ENCODE measurements at regions not wholly inside any gene's neighbourhood (a gene's known extent, or its start where the extent isn't known, plus 50 kb on each side); places are given as distances from the start of the nearest gene placed in this dataset.

DNA sequence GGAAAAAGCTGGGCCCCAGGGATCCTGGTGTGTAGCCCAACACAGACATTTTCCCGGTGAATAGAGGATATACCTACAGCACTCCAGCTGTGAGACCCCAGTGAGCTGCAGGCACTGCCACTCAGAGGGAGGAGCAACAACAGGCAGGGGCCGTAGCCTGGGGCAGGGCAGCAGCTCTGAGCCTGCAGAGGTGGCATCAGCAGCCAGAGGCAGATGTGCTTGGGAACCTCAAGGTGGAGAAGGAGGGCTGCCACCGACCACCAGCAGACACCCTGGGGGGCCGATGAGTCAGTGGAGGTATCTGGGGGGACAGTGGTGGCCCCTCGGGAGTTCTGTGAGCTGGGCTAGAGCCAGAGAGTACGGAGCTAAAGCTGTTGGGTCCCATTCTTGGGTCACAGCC is 110.2 kb upstream of the GDF10 start:
- no peak for DNase-seq (ENCODE audit: low read depth)
- H3K4me3 ChIP-seq (ENCODE audit: low read depth, low read length): no peak overlapping the region

GRCh38 chr10:47190301-47190700 is 109.7 kb upstream of the GDF10 start:
- TF ChIP-seq, protein P1, sequence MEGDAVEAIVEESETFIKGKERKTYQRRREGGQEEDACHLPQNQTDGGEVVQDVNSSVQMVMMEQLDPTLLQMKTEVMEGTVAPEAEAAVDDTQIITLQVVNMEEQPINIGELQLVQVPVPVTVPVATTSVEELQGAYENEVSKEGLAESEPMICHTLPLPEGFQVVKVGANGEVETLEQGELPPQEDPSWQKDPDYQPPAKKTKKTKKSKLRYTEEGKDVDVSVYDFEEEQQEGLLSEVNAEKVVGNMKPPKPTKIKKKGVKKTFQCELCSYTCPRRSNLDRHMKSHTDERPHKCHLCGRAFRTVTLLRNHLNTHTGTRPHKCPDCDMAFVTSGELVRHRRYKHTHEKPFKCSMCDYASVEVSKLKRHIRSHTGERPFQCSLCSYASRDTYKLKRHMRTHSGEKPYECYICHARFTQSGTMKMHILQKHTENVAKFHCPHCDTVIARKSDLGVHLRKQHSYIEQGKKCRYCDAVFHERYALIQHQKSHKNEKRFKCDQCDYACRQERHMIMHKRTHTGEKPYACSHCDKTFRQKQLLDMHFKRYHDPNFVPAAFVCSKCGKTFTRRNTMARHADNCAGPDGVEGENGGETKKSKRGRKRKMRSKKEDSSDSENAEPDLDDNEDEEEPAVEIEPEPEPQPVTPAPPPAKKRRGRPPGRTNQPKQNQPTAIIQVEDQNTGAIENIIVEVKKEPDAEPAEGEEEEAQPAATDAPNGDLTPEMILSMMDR (IDR thresholded peaks at IDR 0.05; ENCODE audit: control insufficient read depth, extremely low read depth, insufficient read depth): no peak
- no peak overlapping the region for H3K4me3 ChIP-seq (ENCODE audit: low read depth, low read length)
- peak; percentile 92 for DNase-seq (ENCODE audit: low read depth)

More for the DNA sequence above, 110.2 kb upstream of the GDF10 start:
- TF ChIP-seq, protein P1 (IDR thresholded peaks at IDR 0.05; ENCODE audit: control insufficient read depth, extremely low read depth, insufficient read depth): no peak

GRCh38 chr10:47190802-47191450 is 109.1 kb upstream of the GDF10 start:
- TF ChIP-seq, protein P1 (IDR thresholded peaks at IDR 0.05; ENCODE audit: control insufficient read depth, extremely low read depth, insufficient read depth): no peak
- no peak overlapping the region for H3K4me3 ChIP-seq (ENCODE audit: low read depth, low read length)
- DNase-seq (ENCODE audit: low read depth): peak; percentile 8

DNA sequence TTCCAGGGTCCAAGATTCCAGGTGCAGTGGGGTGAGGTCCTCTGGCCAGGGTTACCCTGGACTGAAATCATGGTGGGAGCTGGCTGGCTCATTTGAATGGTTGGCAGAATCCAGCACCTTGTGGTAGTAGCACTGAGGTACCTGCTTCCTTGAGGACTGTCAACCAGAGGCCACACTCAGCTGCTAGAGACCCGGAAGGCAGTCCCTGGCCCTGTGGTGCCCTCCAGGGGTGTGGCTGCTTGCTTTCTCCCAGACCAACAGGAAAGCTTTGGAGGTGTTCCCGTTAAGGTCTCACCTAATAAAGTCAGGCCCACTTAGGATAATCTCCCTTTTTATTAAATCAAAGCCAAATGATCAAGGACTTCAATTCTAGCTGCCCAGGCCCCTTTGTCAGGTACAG is 107.7 kb upstream of the GDF10 start:
- DNase-seq (ENCODE audit: low read depth): no peak
- H3K4me3 ChIP-seq (ENCODE audit: low read depth, low read length): no peak overlapping the region
- TF ChIP-seq, protein P1 (IDR thresholded peaks at IDR 0.05; ENCODE audit: control insufficient read depth, extremely low read depth, insufficient read depth): no peak

GRCh38 chr10:47193666-47194065 is 106.3 kb upstream of the GDF10 start:
- no peak for DNase-seq (ENCODE audit: low read depth)
- no peak overlapping the region for H3K4me3 ChIP-seq (ENCODE audit: low read depth, low read length)
- TF ChIP-seq, protein P1 (IDR thresholded peaks at IDR 0.05; ENCODE audit: control insufficient read depth, extremely low read depth, insufficient read depth): no peak

DNA sequence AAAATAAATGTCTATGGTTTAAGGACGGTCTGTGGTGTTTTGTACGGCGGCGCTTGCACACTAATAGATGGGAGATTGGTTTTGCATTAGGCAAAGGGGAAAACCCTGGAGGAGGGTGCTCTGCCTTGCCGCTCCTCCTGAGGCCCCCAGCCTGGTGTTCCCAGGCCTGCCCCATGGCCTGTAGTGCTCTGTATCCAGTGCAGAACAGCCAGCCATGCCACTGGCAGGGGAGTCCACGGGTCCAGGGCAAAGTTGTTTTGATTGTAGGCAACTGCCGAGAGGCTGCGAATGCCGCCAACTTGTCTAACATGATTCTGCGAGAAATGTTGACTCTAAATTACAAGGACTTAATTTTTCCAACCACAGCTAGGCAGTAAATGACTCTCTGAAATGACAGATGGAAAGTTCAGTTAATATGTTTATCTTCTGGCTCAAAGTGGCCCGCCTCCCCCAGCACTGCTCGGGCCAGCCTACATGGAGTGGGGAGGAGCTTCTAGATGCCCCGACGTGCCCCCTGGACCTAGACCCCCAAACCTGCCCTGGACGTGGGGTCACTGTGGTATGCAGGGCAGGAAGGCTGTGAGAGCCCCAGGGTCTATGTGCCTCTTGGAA is 104.6 kb upstream of the GDF10 start:
- H3K4me3 ChIP-seq (ENCODE audit: low read depth, low read length): no peak overlapping the region
- no peak for DNase-seq (ENCODE audit: low read depth)
- TF ChIP-seq, protein P1 (IDR thresholded peaks at IDR 0.05; ENCODE audit: control insufficient read depth, extremely low read depth, insufficient read depth): no peak

DNA sequence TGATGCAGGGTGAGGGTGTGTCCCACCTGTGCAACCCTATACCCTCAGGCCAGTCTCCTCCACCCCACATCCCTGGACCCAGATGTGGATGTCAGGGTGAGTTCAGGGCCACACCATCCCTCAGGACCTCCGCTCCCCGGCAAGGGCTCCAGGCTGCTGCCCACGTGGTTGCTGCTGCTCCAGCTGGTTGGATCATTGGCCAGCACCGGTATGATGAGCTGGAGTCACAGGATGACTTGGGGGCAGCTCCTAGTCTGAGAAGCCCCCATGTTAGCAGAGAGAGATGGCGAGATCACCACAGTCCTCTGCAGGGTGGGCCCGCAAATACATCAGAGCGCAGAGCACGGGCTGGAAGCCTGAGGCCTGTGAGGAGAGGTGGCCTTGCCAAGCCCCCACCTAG is 103.3 kb upstream of the GDF10 start:
- TF ChIP-seq, protein P1 (IDR thresholded peaks at IDR 0.05; ENCODE audit: control insufficient read depth, extremely low read depth, insufficient read depth): no peak
- no peak overlapping the region for H3K4me3 ChIP-seq (ENCODE audit: low read depth, low read length)
- no peak for DNase-seq (ENCODE audit: low read depth)

Measured in LNCaP clone FGC (cell line).